ENCODE measurements at regions not wholly inside any gene's neighbourhood (a gene's known extent, or its start where the extent isn't known, plus 50 kb on each side); places are given as distances from the start of the nearest gene placed in this dataset.

- no peak overlapping the region for H3K9ac ChIP-seq (ENCODE audit: low read length)
- H3K27ac Mint-ChIP-seq = no peak overlapping the region
- DNase-seq (no peak), ATAC-seq (ENCODE audit: low read depth) (no peak)
- no peaks in the 10 kb centered on the region for H4K20me1 ChIP-seq (ENCODE audit: control insufficient read depth, insufficient read depth, low read length, poor library complexity, severe bottlenecking)
- no peaks in the 10 kb centered on the region for H3K27me3 ChIP-seq (replicated peaks in 1 of 4; ENCODE audit: control extremely low read depth in 1 of 4, control insufficient read depth in 3 of 4, insufficient read depth in 4 of 4, low read length in 3 of 4)
- H3K79me2 ChIP-seq (ENCODE audit: control insufficient read depth, insufficient read depth, low read length) = no peaks in the 10 kb centered on the region
- TF ChIP-seq CTCF (IDR thresholded peaks at IDR 0.05) = no peak
- no peak for TF ChIP-seq EZH2 (IDR thresholded peaks at IDR 0.05; ENCODE audit: borderline replicate concordance, insufficient read depth, low read depth, low read length, poor library complexity, severe bottlenecking)
- no peaks in the 10 kb centered on the region for H3K4me1 ChIP-seq (ENCODE audit: control insufficient read depth in 2 of 2, insufficient read depth in 2 of 2, low read length in 2 of 2)
- no peak overlapping the region for H3K27ac ChIP-seq (ENCODE audit: low read length in 2 of 2)
- no peak overlapping the region for H3K4me3 Mint-ChIP-seq
- no peak overlapping the region for H3K4me3 ChIP-seq (ENCODE audit: control extremely low read depth in 1 of 5, extremely low read depth in 1 of 5, insufficient read depth in 1 of 5, low read depth in 2 of 5, low read length in 4 of 5)
- intact Hi-C loops (cut with micrococcal nuclease) = no loop called here
- H3K9me3 Mint-ChIP-seq (ENCODE audit: insufficient read depth) = no peaks in the 10 kb centered on the region
- CTCF ChIA-PET = no interaction called here
- H3K4me1 Mint-ChIP-seq = no peaks in the 10 kb centered on the region
- H2AFZ ChIP-seq (ENCODE audit: insufficient read depth, low read depth, low read length, poor library complexity, severe bottlenecking) = no peak overlapping the region
- no peaks in the 10 kb centered on the region for H3K9me3 ChIP-seq (ENCODE audit: control extremely low read depth in 1 of 3, control insufficient read depth in 2 of 3, insufficient read depth in 1 of 3, low read length in 2 of 3)
- peaks cover 21% of the 10 kb centered on the region for H3K27me3 Mint-ChIP-seq
- 100% methylated on average over 1 of the region's 2 CpGs for WGBS (ENCODE audit: insufficient coverage)
- H3K4me2 ChIP-seq (replicated peaks; ENCODE audit: low read depth, low read length, poor library complexity, severe bottlenecking) = no peak overlapping the region
- POLR2A ChIA-PET = no interaction called here
- no peaks in the 10 kb centered on the region for H3K36me3 ChIP-seq (replicated peaks in 1 of 2; ENCODE audit: control extremely low read depth in 1 of 2, control insufficient read depth in 1 of 2, extremely low read depth in 1 of 2, insufficient read depth in 2 of 2, low read length in 1 of 2)
Observed at GRCh38 chr12:91344408-91344807, 161.8 kb upstream of the DCN start.

GRCh38 chr12:91343010-91343409 lies 160.4 kb upstream of the DCN start:
- Histone ChIP-seq H3K27me3 (replicated peaks in 1 of 4; ENCODE audit: control extremely low read depth in 1 of 4, control insufficient read depth in 3 of 4, insufficient read depth in 4 of 4, low read length in 3 of 4) (no peaks in the 10 kb centered on the region), H2AFZ (ENCODE audit: insufficient read depth, low read depth, low read length, poor library complexity, severe bottlenecking) (no peak overlapping the region), H4K20me1 (ENCODE audit: control insufficient read depth, insufficient read depth, low read length, poor library complexity, severe bottlenecking) (no peaks in the 10 kb centered on the region), H3K79me2 (ENCODE audit: control insufficient read depth, insufficient read depth, low read length) (no peaks in the 10 kb centered on the region), H3K4me1 (ENCODE audit: control insufficient read depth in 2 of 2, insufficient read depth in 2 of 2, low read length in 2 of 2) (no peaks in the 10 kb centered on the region), H3K4me2 (replicated peaks; ENCODE audit: low read depth, low read length, poor library complexity, severe bottlenecking) (no peak overlapping the region), H3K9me3 (ENCODE audit: control extremely low read depth in 1 of 3, control insufficient read depth in 2 of 3, insufficient read depth in 1 of 3, low read length in 2 of 3) (no peaks in the 10 kb centered on the region), H3K4me3 (ENCODE audit: control extremely low read depth in 1 of 5, extremely low read depth in 1 of 5, insufficient read depth in 1 of 5, low read depth in 2 of 5, low read length in 4 of 5) (no peak overlapping the region), H3K36me3 (replicated peaks in 1 of 2; ENCODE audit: control extremely low read depth in 1 of 2, control insufficient read depth in 1 of 2, extremely low read depth in 1 of 2, insufficient read depth in 2 of 2, low read length in 1 of 2) (no peaks in the 10 kb centered on the region), H3K27ac (ENCODE audit: low read length in 2 of 2) (no peak overlapping the region), H3K9ac (ENCODE audit: low read length) (no peak overlapping the region)
- intact Hi-C loops (cut with micrococcal nuclease) = no loop called here
- TF ChIP-seq EZH2 (IDR thresholded peaks at IDR 0.05; ENCODE audit: borderline replicate concordance, insufficient read depth, low read depth, low read length, poor library complexity, severe bottlenecking) = no peak
- POLR2A ChIA-PET = no interaction called here
- no CpG with 5 or more reads among the region's 2 CpGs for WGBS (ENCODE audit: insufficient coverage)
- DNase-seq (no peak), ATAC-seq (ENCODE audit: low read depth) (no peak)
- Mint-ChIP-seq H3K27ac (no peak overlapping the region), H3K4me1 (no peaks in the 10 kb centered on the region), H3K9me3 (ENCODE audit: insufficient read depth) (no peaks in the 10 kb centered on the region), H3K27me3 (peaks cover 19% of the 10 kb centered on the region), H3K4me3 (no peak overlapping the region)
- CTCF ChIA-PET = no interaction called here
